HepG2 (cell line): ENCODE measurements at regions not wholly inside any gene's neighbourhood (a gene's known extent, or its start where the extent isn't known, plus 50 kb on each side); places are given as distances from the start of the nearest gene placed in this dataset.

Source experiments
- ATAC-seq: fragments of 200-7000 bp; cut with Tn5 transposase; 3 replicates; pipeline ENCODE4 v1.9.1; 2020; ENCODE audit warnings: mild to moderate bottlenecking, moderate library complexity
- BruUV-seq: library from RNA; stranded (reverse); fragments of 400-500 nt; replicated peaks from 2 replicates; lab custom pipeline; 2021; lab: Mats Ljungman, UMichigan
- CTCF ChIA-PET: fragments of 300-600 bp; formaldehyde crosslinking; extraction: SDS; loops from one replicate; lab custom pipeline; 2021; ENCODE audit warnings: low total read pairs, inconsistent platforms, low intra/inter-chr PET ratio; lab: Yijun Ruan, JAX
- POLR2A ChIA-PET: fragments of 350-600 bp; sonication (Branson Sonifier 250); formaldehyde crosslinking; loops from one replicate; lab custom pipeline; 2020; ENCODE audit warnings: antibody characterized with exemption, inconsistent platforms; lab: Yijun Ruan, JAX
- DNase-seq: peaks from one replicate; pipeline ENCODE4 v3.0.0-alpha.2; 2015; ENCODE audit warnings: low spot score
- FAIRE-seq: peaks from 3 replicates; lab custom pipeline; 2011; peaks lifted over from hg19 to GRCh38; lab: Jason Lieb, UNC
- H2AFZ ChIP-seq: one replicate; pipeline ENCODE4 v1.6.1; 2011; ENCODE audit warnings: low read length, inconsistent platforms
- H3K27ac ChIP-seq: fragments of 300-600 bp; 3 replicates; pipeline ENCODE4 v1.8.0; 2011; ENCODE audit warnings: mixed run types, mild to moderate bottlenecking, mixed read lengths, low read length, inconsistent platforms; ENCODE audit not compliant: insufficient read depth; ENCODE audit errors: extremely low read length
- H3K27me3 ChIP-seq, 2 experiments: fragments of 200-600 bp in 1 of 2; 2 replicates in 1 of 2; 3 replicates in 1 of 2; pipeline versions ENCODE4 v1.6.0 to v1.8.0; 2011; ENCODE audit warnings: low read length in 2 of 2, mild to moderate bottlenecking in 2 of 2, moderate library complexity in 2 of 2, inconsistent platforms in 1 of 2; ENCODE audit not compliant: insufficient read depth in 2 of 2, control insufficient read depth in 1 of 2
- H3K36me3 ChIP-seq, 2 experiments: fragments of 200-600 bp in 1 of 2; replicated peaks in 1 of 2; 2 replicates in 1 of 2; 3 replicates in 1 of 2; pipeline versions ENCODE4 v1.5.1 to v1.8.0; 2011; ENCODE audit warnings: low read length in 2 of 2, inconsistent platforms in 1 of 2; ENCODE audit not compliant: insufficient read depth in 2 of 2, control insufficient read depth in 1 of 2
- H3K4me1 ChIP-seq: 2 replicates; pipeline ENCODE4 v1.5.1; 2012; ENCODE audit warnings: low read length, inconsistent platforms; ENCODE audit not compliant: insufficient read depth
- H3K4me2 ChIP-seq: 2 replicates; pipeline ENCODE4 v1.6.0; 2011; ENCODE audit warnings: low read depth, low read length, inconsistent platforms
- H3K4me3 ChIP-seq, 3 experiments: fragments of 200-600 bp in 1 of 3; sonication (generic), shearing (Covaris generic) in 1 of 3; replicated peaks in 1 of 3; 2 replicates each; pipeline ENCODE4 v1.5.1; 2011 to 2016; ENCODE audit warnings: low read length in 3 of 3, inconsistent platforms in 2 of 3, low read depth in 2 of 3, mild to moderate bottlenecking in 2 of 3, control low read depth in 1 of 3, mixed read lengths in 1 of 3; ENCODE audit not compliant: insufficient read depth in 1 of 3
- H3K79me2 ChIP-seq: one replicate; pipeline ENCODE4 v1.6.1; 2011; ENCODE audit warnings: low read length, inconsistent platforms; ENCODE audit not compliant: insufficient read depth
- H3K9ac ChIP-seq: 2 replicates; pipeline ENCODE4 v1.6.0; 2011; ENCODE audit warnings: mild to moderate bottlenecking, low read depth, low read length, inconsistent platforms; ENCODE audit not compliant: insufficient read depth
- H3K9me3 ChIP-seq: 2 replicates; pipeline ENCODE4 v1.5.1; 2012; ENCODE audit warnings: mild to moderate bottlenecking, low read length
- H4K20me1 ChIP-seq: 2 replicates; pipeline ENCODE4 v1.6.0; 2011; ENCODE audit warnings: inconsistent platforms, mild to moderate bottlenecking, low read length, moderate library complexity; ENCODE audit not compliant: insufficient read depth
- PHF8 ChIP-seq: sonication (generic); formaldehyde crosslinking; IDR thresholded peaks from 2 replicates; pipeline ENCODE4 v1.5.0; 2020; ENCODE audit warnings: missing genetic modification reagents
- RARA ChIP-seq: IDR thresholded peaks from 2 replicates; pipeline ENCODE4 v1.6.1; 2016; ENCODE audit warnings: missing genetic modification reagents, missing compliant biosample characterization
- TGIF2 ChIP-seq: IDR thresholded peaks from 2 replicates; pipeline ENCODE4 v1.6.1; 2016; ENCODE audit warnings: control low read depth, missing compliant biosample characterization
- ZMAT3 ChIP-seq: sonication (generic); formaldehyde crosslinking; conservative IDR thresholded peaks from 2 replicates; pipeline ENCODE4 v1.7.0; 2021; ENCODE audit warnings: missing genetic modification reagents
- ZNF441 ChIP-seq: sonication (generic); formaldehyde crosslinking; IDR thresholded peaks from 2 replicates; pipeline ENCODE4 v1.7.0; 2021; ENCODE audit warnings: missing genetic modification reagents, borderline replicate concordance
- WGBS: methylation state at CpG from one replicate; pipeline ENCODE4 v1.1.6; 2017; ENCODE audit warnings: low lambda C conversion rate; 5-methylcytosine and 5-hydroxymethylcytosine counted together
- in situ Hi-C: cut with HindIII; loops from 2 replicates; pipeline ENCODE4 v1.10.0; 2017; ENCODE audit warnings: low pct_unique_long_range_greater_than_20kb; ENCODE audit not compliant: extremely low pct_ligation_motif_present
- intact Hi-C: fragments of 100-400 bp; cut with micrococcal nuclease; formaldehyde crosslinking; loops from one replicate; pipeline ENCODE4 v1.10.0; 2022; ENCODE audit not compliant: unreplicated experiment
- TF ChIP-seq, protein P1 (sequence below): sonication (generic); formaldehyde crosslinking; IDR thresholded peaks from 2 replicates; pipeline ENCODE4 v1.5.1; 2020; ENCODE audit warnings: mild to moderate bottlenecking, moderate library complexity, missing genetic modification reagents
- TF ChIP-seq, protein P2 (sequence below): sonication (generic); formaldehyde crosslinking; IDR thresholded peaks from 2 replicates; pipeline ENCODE4 v1.4.0; 2020; ENCODE audit warnings: mild to moderate bottlenecking, missing genetic modification reagents

DNA sequence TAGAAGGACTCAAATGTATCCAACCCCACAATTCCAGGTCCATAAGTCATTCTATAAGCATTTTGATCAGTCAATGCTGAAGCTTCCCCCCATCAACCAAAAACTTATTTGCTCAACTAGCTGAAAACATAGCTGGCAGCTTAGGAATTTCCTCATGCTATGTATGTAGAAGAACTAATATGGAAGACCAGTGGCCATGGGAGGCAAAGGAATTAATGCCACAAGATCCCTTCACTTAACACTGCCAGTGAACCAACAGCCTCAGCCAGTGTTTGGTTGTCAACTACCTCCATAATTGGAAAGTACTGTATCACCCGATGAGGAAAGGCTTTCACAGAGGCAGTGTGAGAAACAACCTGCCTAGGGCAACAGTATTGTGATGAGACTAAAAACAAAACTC, 105.4 kb downstream of the ZNF429 start:
- Histone ChIP-seq H3K4me2 (no peak overlapping the region), H3K36me3 (no peaks in the 10 kb centered on the region), H3K4me1 (no peaks in the 10 kb centered on the region), H4K20me1 (no peaks in the 10 kb centered on the region), H3K4me3 (no peak overlapping the region), H3K27ac (no peak overlapping the region), H3K27me3 (no peaks in the 10 kb centered on the region), H2AFZ (no peak overlapping the region), H3K9ac (no peak overlapping the region)
- ChIA-PET CTCF (no interaction called here), POLR2A (no interaction called here)
- DNase-seq (no peak), ATAC-seq (no peak)
- intact Hi-C loops = no loop called here
- TF ChIP-seq ZMAT3 (CRISPR knock-in tag) (no peak), TGIF2 (CRISPR knock-in tag) (no peak), RARA (CRISPR knock-in tag) (no peak), PHF8 (CRISPR knock-in tag) (no peak), ZNF441 (no peak)
- TF ChIP-seq, protein P1, sequence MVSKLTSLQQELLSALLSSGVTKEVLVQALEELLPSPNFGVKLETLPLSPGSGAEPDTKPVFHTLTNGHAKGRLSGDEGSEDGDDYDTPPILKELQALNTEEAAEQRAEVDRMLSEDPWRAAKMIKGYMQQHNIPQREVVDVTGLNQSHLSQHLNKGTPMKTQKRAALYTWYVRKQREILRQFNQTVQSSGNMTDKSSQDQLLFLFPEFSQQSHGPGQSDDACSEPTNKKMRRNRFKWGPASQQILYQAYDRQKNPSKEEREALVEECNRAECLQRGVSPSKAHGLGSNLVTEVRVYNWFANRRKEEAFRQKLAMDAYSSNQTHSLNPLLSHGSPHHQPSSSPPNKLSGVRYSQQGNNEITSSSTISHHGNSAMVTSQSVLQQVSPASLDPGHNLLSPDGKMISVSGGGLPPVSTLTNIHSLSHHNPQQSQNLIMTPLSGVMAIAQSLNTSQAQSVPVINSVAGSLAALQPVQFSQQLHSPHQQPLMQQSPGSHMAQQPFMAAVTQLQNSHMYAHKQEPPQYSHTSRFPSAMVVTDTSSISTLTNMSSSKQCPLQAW (CRISPR knock-in tag) = no peak
- TF ChIP-seq, protein P2, sequence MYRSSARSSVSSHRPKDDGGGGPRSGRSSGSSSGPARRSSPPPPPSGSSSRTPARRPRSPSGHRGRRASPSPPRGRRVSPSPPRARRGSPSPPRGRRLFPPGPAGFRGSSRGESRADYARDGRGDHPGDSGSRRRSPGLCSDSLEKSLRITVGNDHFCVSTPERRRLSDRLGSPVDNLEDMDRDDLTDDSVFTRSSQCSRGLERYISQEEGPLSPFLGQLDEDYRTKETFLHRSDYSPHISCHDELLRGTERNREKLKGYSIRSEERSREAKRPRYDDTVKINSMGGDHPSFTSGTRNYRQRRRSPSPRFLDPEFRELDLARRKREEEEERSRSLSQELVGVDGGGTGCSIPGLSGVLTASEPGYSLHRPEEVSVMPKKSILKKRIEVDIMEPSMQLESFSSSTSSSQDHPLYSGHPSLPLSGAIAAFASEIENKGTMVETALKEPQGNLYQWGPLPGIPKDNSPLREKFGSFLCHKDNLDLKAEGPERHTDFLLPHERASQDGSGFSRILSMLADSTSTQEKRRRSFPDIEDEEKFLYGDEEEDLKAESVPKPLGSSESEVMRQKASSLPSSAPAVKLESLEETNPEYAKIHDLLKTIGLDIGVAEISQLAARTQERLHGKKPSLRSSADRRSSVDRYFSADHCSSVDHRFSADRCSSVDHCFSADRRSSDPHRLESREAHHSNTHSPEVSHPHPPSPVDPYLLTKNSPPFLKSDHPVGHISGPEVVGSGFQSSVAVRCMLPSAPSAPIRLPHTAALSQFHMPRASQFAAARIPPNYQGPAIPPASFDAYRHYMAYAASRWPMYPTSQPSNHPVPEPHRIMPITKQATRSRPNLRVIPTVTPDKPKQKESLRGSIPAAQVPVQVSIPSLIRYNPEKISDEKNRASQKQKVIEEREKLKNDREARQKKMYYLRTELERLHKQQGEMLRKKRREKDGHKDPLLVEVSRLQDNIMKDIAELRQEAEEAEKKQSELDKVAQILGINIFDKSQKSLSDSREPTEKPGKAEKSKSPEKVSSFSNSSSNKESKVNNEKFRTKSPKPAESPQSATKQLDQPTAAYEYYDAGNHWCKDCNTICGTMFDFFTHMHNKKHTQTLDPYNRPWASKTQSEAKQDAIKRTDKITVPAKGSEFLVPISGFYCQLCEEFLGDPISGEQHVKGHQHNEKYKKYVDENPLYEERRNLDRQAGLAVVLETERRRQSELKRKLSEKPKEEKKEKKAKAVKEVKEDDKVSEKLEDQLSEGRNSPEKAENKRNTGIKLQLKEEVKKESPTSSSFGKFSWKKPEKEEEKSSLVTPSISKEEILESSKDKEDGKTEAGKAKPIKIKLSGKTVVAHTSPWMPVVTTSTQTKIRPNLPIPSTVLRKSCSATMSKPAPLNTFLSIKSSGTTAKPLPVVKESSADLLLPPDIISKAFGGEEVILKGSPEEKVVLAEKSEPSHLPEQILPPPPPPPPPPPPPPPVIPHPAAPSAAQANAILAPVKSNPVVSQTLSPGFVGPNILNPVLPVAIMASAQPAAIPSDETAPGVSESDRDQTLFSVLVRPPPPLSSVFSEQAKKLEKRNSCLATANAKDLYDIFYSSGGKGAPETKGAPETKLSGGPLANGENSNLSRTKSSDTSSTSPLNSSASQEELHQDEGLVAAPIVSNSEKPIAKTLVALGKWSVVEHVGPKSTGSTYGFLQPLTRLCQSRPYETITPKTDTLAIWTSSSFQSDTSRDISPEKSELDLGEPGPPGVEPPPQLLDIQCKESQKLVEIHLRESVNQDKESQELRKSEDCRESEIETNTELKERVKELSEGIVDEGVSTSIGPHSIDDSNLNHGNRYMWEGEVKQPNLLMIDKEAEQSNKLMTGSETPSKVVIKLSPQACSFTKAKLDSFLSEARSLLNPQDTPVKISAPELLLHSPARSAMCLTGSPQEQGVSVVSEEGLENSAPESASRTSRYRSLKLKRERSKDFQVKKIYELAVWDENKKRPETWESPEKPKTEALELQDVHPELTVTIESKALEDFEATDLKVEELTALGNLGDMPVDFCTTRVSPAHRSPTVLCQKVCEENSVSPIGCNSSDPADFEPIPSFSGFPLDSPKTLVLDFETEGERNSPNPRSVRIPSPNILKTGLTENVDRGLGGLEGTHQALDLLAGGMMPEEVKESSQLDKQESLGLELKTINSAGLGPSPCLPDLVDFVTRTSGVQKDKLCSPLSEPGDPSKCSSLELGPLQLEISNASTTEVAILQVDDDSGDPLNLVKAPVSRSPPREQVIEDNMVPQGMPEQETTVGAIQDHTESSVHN (CRISPR knock-in tag) = no peak
- TF ChIP-seq, all 625 proteins: peak for 0
- Histone ChIP-seq H3K79me2 (no peaks in the 10 kb centered on the region), H3K9me3 (peaks cover 32% of the 10 kb centered on the region)
- 0% methylated on average over 1 of the region's 1 CpG for WGBS
- FAIRE-seq = no peak
- in situ Hi-C loops = no loop called here
- no TSS peak for BruUV-seq
